Mesenchymal stem cell (in vitro differentiated cells and primary cell): ENCODE measurements at regions not wholly inside any gene's neighbourhood (a gene's known extent, or its start where the extent isn't known, plus 50 kb on each side); places are given as distances from the start of the nearest gene placed in this dataset.

Experiments
- DNase-seq: peaks from one replicate; pipeline ENCODE4 v3.0.0-alpha.2; 2013
- H2AFZ ChIP-seq: one replicate; pipeline ENCODE4 v1.6.1; 2013; ENCODE audit warnings: low read depth, mild to moderate bottlenecking, control low read depth, inconsistent platforms, low read length, moderate library complexity
- H2AK5ac ChIP-seq: 2 replicates; pipeline ENCODE4 v1.6.1; 2013; ENCODE audit warnings: low read length, moderate library complexity, mild to moderate bottlenecking, inconsistent platforms; ENCODE audit not compliant: severe bottlenecking
- H2BK120ac ChIP-seq: one replicate; pipeline ENCODE4 v1.6.1; 2013; ENCODE audit warnings: low read depth, mild to moderate bottlenecking, inconsistent platforms, low read length, moderate library complexity
- H2BK12ac ChIP-seq, 2 experiments: one replicate each; pipeline ENCODE4 v1.6.1; 2013; ENCODE audit warnings: inconsistent platforms in 2 of 2, low read length in 2 of 2, mild to moderate bottlenecking in 2 of 2, moderate library complexity in 2 of 2, control low read depth in 1 of 2
- H2BK15ac ChIP-seq: one replicate; pipeline ENCODE4 v1.6.1; 2013; ENCODE audit warnings: mild to moderate bottlenecking, low read depth, inconsistent platforms; ENCODE audit not compliant: poor library complexity, severe bottlenecking
- H2BK5ac ChIP-seq: 2 replicates; pipeline ENCODE4 v1.6.1; 2013; ENCODE audit warnings: low read depth, mild to moderate bottlenecking, low read length, control low read depth, inconsistent platforms; ENCODE audit not compliant: poor library complexity, severe bottlenecking
- H3K14ac ChIP-seq, 2 experiments: one replicate each; pipeline ENCODE4 v1.6.1; 2013; ENCODE audit warnings: inconsistent platforms in 2 of 2, low read length in 2 of 2, control low read depth in 1 of 2, mild to moderate bottlenecking in 1 of 2, moderate library complexity in 1 of 2
- H3K18ac ChIP-seq, 2 experiments: one replicate each; pipeline ENCODE4 v1.6.1; 2013; ENCODE audit warnings: inconsistent platforms in 2 of 2, low read length in 2 of 2, control low read depth in 1 of 2, low read depth in 1 of 2, mild to moderate bottlenecking in 1 of 2
- H3K23ac ChIP-seq, 2 experiments: one replicate each; pipeline ENCODE4 v1.6.1; 2013; ENCODE audit warnings: inconsistent platforms in 2 of 2, low read length in 2 of 2, mild to moderate bottlenecking in 2 of 2, moderate library complexity in 2 of 2, control low read depth in 1 of 2
- H3K27ac ChIP-seq: 2 replicates; pipeline ENCODE4 v1.5.1; 2013; ENCODE audit warnings: mild to moderate bottlenecking, moderate library complexity, low read length, control low read depth, inconsistent platforms; ENCODE audit not compliant: poor library complexity, severe bottlenecking
- H3K27me3 ChIP-seq, 2 experiments: 2 replicates each; pipeline versions ENCODE4 v1.6.1 to v1.7.0; 2013; ENCODE audit warnings: low read length in 2 of 2, mild to moderate bottlenecking in 2 of 2, moderate library complexity in 2 of 2, control low read depth in 1 of 2, inconsistent platforms in 1 of 2; ENCODE audit not compliant: control insufficient read depth in 1 of 2, insufficient read depth in 1 of 2
- H3K36me3 ChIP-seq, 2 experiments: 2 replicates each; pipeline versions ENCODE4 v1.6.1 to v1.7.0; 2013; ENCODE audit warnings: low read length in 2 of 2, control low read depth in 1 of 2, inconsistent platforms in 1 of 2, low read depth in 1 of 2, mild to moderate bottlenecking in 1 of 2; ENCODE audit not compliant: insufficient read depth in 2 of 2, control insufficient read depth in 1 of 2
- H3K4ac ChIP-seq, 2 experiments: one replicate each; pipeline ENCODE4 v1.6.1; 2013; ENCODE audit warnings: inconsistent platforms in 2 of 2, low read length in 2 of 2, mild to moderate bottlenecking in 2 of 2, moderate library complexity in 2 of 2, control low read depth in 1 of 2, low read depth in 1 of 2
- H3K4me1 ChIP-seq: 2 replicates; pipeline ENCODE4 v1.6.1; 2013; ENCODE audit warnings: low read depth, low read length, control low read depth; ENCODE audit not compliant: control insufficient read depth, insufficient read depth
- H3K4me2 ChIP-seq: 2 replicates; pipeline ENCODE4 v1.6.1; 2013; ENCODE audit warnings: low read length, mild to moderate bottlenecking, inconsistent platforms; ENCODE audit not compliant: poor library complexity, severe bottlenecking
- H3K4me3 ChIP-seq, 2 experiments: 2 replicates each; pipeline versions ENCODE4 v1.5.1 to v1.7.0; 2013; ENCODE audit warnings: low read length in 2 of 2, mild to moderate bottlenecking in 2 of 2, control low read depth in 1 of 2, low read depth in 1 of 2; ENCODE audit not compliant: insufficient read depth in 1 of 2
- H3K79me1 ChIP-seq: replicated peaks from 2 replicates; pipeline ENCODE4 v1.6.1; 2013; ENCODE audit warnings: mild to moderate bottlenecking, control low read depth, low read length, inconsistent platforms; ENCODE audit not compliant: poor library complexity, severe bottlenecking
- H3K9ac ChIP-seq: 2 replicates; pipeline ENCODE4 v1.7.0; 2013; ENCODE audit warnings: mild to moderate bottlenecking, low read length, moderate library complexity
- H3K9me3 ChIP-seq: 2 replicates; pipeline ENCODE4 v1.7.0; 2013; ENCODE audit warnings: mild to moderate bottlenecking, low read length; ENCODE audit not compliant: control insufficient read depth
- H4K8ac ChIP-seq: one replicate; pipeline ENCODE4 v1.6.1; 2013; ENCODE audit warnings: inconsistent platforms, mild to moderate bottlenecking, low read length, moderate library complexity
- H4K91ac ChIP-seq: one replicate; pipeline ENCODE4 v1.6.1; 2013; ENCODE audit warnings: mild to moderate bottlenecking, low read length, inconsistent platforms
- WGBS: methylation state at CpG from one replicate; pipeline ENCODE4 v1.1.7; 2013; ENCODE audit warnings: mixed read lengths; 5-methylcytosine and 5-hydroxymethylcytosine counted together

- Histone ChIP-seq H4K8ac (no peak overlapping the region), H3K27me3 (peaks cover 0 to 4% of the 10 kb centered on the region in 2 experiments), H3K23ac (no peak overlapping the region), H2AK5ac (no peak overlapping the region), H2AFZ (no peak overlapping the region), H3K36me3 (no peaks in the 10 kb centered on the region), H3K9me3 (no peaks in the 10 kb centered on the region), H3K4me1 (no peaks in the 10 kb centered on the region), H2BK5ac (no peak overlapping the region), H3K79me1 (no peaks in the 10 kb centered on the region), H3K4me2 (no peak overlapping the region), H2BK15ac (no peak overlapping the region), H3K9ac (no peak overlapping the region), H3K27ac (no peak overlapping the region), H2BK120ac (no peak overlapping the region), H3K18ac (no peak overlapping the region), H3K4ac (no peak overlapping the region), H2BK12ac (no peak overlapping the region), H3K14ac (no peak overlapping the region), H4K91ac (no peak overlapping the region), H3K4me3 (no peak overlapping the region)
- 60% methylated on average over 1 of the region's 5 CpGs for WGBS
- DNase-seq: no peak
Observed at GRCh38 chr17:55895112-55895759, 144.4 kb downstream of the PCTP start.

- no peak overlapping the region for H2BK15ac ChIP-seq
Observed at GRCh38 chr17:55897301-55897700, 146.4 kb downstream of the PCTP start.

GRCh38 chr17:55898195-55898594 is 147.3 kb downstream of the PCTP start:
- H2BK120ac ChIP-seq: no peak overlapping the region

More at GRCh38 chr17:55897301-55897700, 146.4 kb downstream of the PCTP start:
- H3K9ac ChIP-seq: no peak overlapping the region
- H3K27me3 ChIP-seq: peaks cover 0 to 7% of the 10 kb centered on the region in 2 experiments
- H3K4me3 ChIP-seq: no peak overlapping the region
- no peak overlapping the region for H3K23ac ChIP-seq
- no peak overlapping the region for H2BK120ac ChIP-seq
- DNase-seq: no peak
- H3K79me1 ChIP-seq: no peaks in the 10 kb centered on the region
- WGBS: 90% methylated on average over 4 of the region's 4 CpGs
- H3K4me2 ChIP-seq: no peak overlapping the region
- no peak overlapping the region for H3K4ac ChIP-seq
- no peak overlapping the region for H2AK5ac ChIP-seq
- H2AFZ ChIP-seq: no peak overlapping the region
- H3K4me1 ChIP-seq: no peaks in the 10 kb centered on the region
- no peaks in the 10 kb centered on the region for H3K9me3 ChIP-seq
- H3K18ac ChIP-seq: no peak overlapping the region
- H3K36me3 ChIP-seq: no peaks in the 10 kb centered on the region
- no peak overlapping the region for H2BK5ac ChIP-seq
- no peak overlapping the region for H4K8ac ChIP-seq
- H2BK12ac ChIP-seq: no peak overlapping the region
- no peak overlapping the region for H3K27ac ChIP-seq
- no peak overlapping the region for H3K14ac ChIP-seq
- H4K91ac ChIP-seq: no peak overlapping the region

DNA sequence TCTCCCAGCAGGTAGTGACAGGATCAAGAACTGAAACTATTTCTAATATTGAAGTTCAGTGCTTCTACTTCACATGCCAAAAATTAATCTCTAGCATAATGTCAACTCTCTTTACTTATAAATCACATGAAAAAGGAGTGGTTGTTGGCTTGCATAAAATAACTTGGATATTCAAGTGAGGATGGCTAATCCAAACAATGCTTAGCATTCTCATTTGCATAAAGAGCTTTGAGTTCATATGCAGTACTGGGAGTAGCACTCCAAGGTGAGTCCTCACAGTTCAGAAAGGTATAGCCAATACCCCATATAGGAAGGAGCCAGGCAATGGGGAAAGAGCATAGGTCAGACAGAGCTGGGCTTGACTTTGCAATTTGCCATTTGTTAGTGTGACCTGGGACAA is 149.3 kb downstream of the PCTP start:
- H3K9me3 ChIP-seq: no peaks in the 10 kb centered on the region

More at GRCh38 chr17:55898195-55898594, 147.3 kb downstream of the PCTP start:
- H3K9me3 ChIP-seq: no peaks in the 10 kb centered on the region
- no peak overlapping the region for H3K4me2 ChIP-seq
- H4K91ac ChIP-seq: no peak overlapping the region
- H2AFZ ChIP-seq: no peak overlapping the region
- no peak overlapping the region for H2BK5ac ChIP-seq
- H3K14ac ChIP-seq: no peak overlapping the region
- H3K23ac ChIP-seq: no peak overlapping the region
- H3K4me3 ChIP-seq: no peak overlapping the region
- no peak overlapping the region for H2AK5ac ChIP-seq
- no peaks in the 10 kb centered on the region for H3K79me1 ChIP-seq
- no peak overlapping the region for H3K9ac ChIP-seq
- no peak overlapping the region for H3K4ac ChIP-seq
- H3K4me1 ChIP-seq: no peaks in the 10 kb centered on the region
- H3K18ac ChIP-seq: no peak overlapping the region
- peaks cover 0 to 7% of the 10 kb centered on the region in 2 experiments for H3K27me3 ChIP-seq
- no peak overlapping the region for H2BK15ac ChIP-seq
- H4K8ac ChIP-seq: no peak overlapping the region
- no peak for DNase-seq
- H3K27ac ChIP-seq: no peak overlapping the region
- no peaks in the 10 kb centered on the region for H3K36me3 ChIP-seq
- H2BK12ac ChIP-seq: no peak overlapping the region
- WGBS: 20% methylated on average over 1 of the region's 1 CpG

More for the DNA sequence above, 149.3 kb downstream of the PCTP start:
- Histone ChIP-seq H4K91ac (no peak overlapping the region), H3K79me1 (no peaks in the 10 kb centered on the region), H3K23ac (no peak overlapping the region), H3K4me1 (no peaks in the 10 kb centered on the region), H3K36me3 (no peaks in the 10 kb centered on the region), H2AK5ac (no peak overlapping the region), H3K4ac (no peak overlapping the region), H3K9ac (no peak overlapping the region), H3K14ac (no peak overlapping the region), H3K27me3 (peaks cover 0 to 4% of the 10 kb centered on the region in 2 experiments), H2AFZ (no peak overlapping the region), H3K18ac (no peak overlapping the region), H3K27ac (no peak overlapping the region), H2BK12ac (no peak overlapping the region), H3K4me3 (no peak overlapping the region), H4K8ac (no peak overlapping the region), H2BK120ac (no peak overlapping the region), H3K4me2 (no peak overlapping the region), H2BK15ac (no peak overlapping the region), H2BK5ac (no peak overlapping the region)
- no peak for DNase-seq
